ENCODE measurements at regions not wholly inside any gene's neighbourhood (a gene's known extent, or its start where the extent isn't known, plus 50 kb on each side); places are given as distances from the start of the nearest gene placed in this dataset.

DNA sequence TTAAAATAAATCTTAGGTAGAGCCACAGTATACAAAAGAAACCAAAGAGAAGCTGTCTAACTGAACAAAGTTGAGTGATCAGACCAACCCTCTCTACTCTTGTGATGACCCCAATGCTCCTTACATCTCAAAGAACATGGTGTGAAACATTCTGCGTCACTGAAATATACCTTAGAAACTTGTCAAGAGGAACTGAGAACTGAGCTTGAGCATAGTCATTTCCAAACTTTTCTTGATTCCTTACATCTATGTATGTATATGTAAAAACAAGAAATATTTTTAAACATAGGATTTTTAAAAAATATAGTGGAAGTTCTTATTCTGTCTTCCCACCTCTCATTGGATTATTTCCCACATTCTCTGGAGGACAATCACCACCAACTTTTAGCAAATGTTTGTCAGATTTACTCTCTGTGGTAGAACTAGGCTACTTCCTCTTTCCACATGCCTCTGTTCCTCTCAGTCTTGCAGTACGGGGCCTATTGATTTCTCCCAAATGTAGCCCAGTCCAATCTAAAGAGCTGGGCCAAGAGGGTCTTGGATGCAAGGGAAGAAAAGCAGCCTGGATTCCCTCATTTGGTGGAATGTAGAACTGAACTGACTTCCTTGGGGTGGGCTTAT, 98.2 kb upstream of the HHIP start:
- no peak for TF ChIP-seq BHLHE40 (IDR thresholded peaks at IDR 0.05; ENCODE audit: borderline replicate concordance)
- no peak for TF ChIP-seq LEF1 (IDR thresholded peaks at IDR 0.05; ENCODE audit: borderline replicate concordance)
- TF ChIP-seq FOXM1 (IDR thresholded peaks at IDR 0.05; ENCODE audit: borderline replicate concordance), result no peak
- TF ChIP-seq TARDBP (IDR thresholded peaks at IDR 0.05), result no peak
- TF ChIP-seq NFRKB (IDR thresholded peaks at IDR 0.05), result no peak
- TF ChIP-seq SUZ12 (IDR thresholded peaks at IDR 0.05), result no peak
- TF ChIP-seq ZNF384 (IDR thresholded peaks at IDR 0.05), result no peak
- TF ChIP-seq FOXK2 (IDR thresholded peaks at IDR 0.05), result no peak
- no peak for TF ChIP-seq HDGF (IDR thresholded peaks at IDR 0.05; ENCODE audit: borderline replicate concordance)
- no peak for TF ChIP-seq L3MBTL2 (conservative IDR thresholded peaks at IDR 0.05)
- TF ChIP-seq SP1 (IDR thresholded peaks at IDR 0.05), result no peak
- TF ChIP-seq FOXA1 (IDR thresholded peaks at IDR 0.05), result no peak
- TF ChIP-seq, protein P1, sequence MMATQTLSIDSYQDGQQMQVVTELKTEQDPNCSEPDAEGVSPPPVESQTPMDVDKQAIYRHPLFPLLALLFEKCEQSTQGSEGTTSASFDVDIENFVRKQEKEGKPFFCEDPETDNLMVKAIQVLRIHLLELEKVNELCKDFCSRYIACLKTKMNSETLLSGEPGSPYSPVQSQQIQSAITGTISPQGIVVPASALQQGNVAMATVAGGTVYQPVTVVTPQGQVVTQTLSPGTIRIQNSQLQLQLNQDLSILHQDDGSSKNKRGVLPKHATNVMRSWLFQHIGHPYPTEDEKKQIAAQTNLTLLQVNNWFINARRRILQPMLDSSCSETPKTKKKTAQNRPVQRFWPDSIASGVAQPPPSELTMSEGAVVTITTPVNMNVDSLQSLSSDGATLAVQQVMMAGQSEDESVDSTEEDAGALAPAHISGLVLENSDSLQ (IDR thresholded peaks at IDR 0.05), result no peak

All from HEK293T (cell line).